OCI-LY1 (cell line): ENCODE measurements at regions not wholly inside any gene's neighbourhood (a gene's known extent, or its start where the extent isn't known, plus 50 kb on each side); places are given as distances from the start of the nearest gene placed in this dataset.

Experiments used
- H2AFZ ChIP-seq: fragments of 200-600 bp; sonication (generic), shearing (Covaris generic); 2 replicates; pipeline ENCODE4 v1.6.0; 2014; ENCODE audit warnings: antibody characterized with exemption, mild to moderate bottlenecking, low read length
- H3F3A ChIP-seq: fragments of 200-600 bp; sonication (generic), shearing (Covaris generic); 2 replicates; pipeline ENCODE4 v1.6.0; 2014; ENCODE audit warnings: mild to moderate bottlenecking, antibody characterized with exemption, low read length, moderate library complexity; ENCODE audit not compliant: insufficient read depth
- H3K27ac ChIP-seq: fragments of 200-600 bp; sonication (generic); 2 replicates; pipeline ENCODE4 v1.5.1; 2014; ENCODE audit warnings: low read length, mixed run types, mild to moderate bottlenecking, low read depth; ENCODE audit not compliant: poor library complexity, severe bottlenecking
- H3K27me3 ChIP-seq: fragments of 200-600 bp; sonication (generic); 2 replicates; pipeline ENCODE4 v1.6.0; 2014; ENCODE audit warnings: antibody characterized with exemption, mild to moderate bottlenecking, low read length, moderate library complexity; ENCODE audit not compliant: insufficient read depth
- H3K36me3 ChIP-seq: fragments of 200-600 bp; sonication (generic); 2 replicates; pipeline ENCODE4 v1.6.1; 2014; ENCODE audit warnings: mild to moderate bottlenecking, antibody characterized with exemption, low read length, moderate library complexity, mixed read lengths; ENCODE audit not compliant: insufficient read depth
- H3K4me1 ChIP-seq: fragments of 200-600 bp; sonication (generic); 2 replicates; pipeline ENCODE4 v1.5.1; 2014; ENCODE audit warnings: mild to moderate bottlenecking, low read length, moderate library complexity; ENCODE audit not compliant: insufficient read depth, severe bottlenecking
- H3K4me2 ChIP-seq: fragments of 200-600 bp; sonication (generic), shearing (Covaris generic); 2 replicates; pipeline ENCODE4 v1.6.1; 2014; ENCODE audit warnings: low read length
- H3K4me3 ChIP-seq: fragments of 200-600 bp; sonication (generic); 2 replicates; pipeline ENCODE4 v1.5.1; 2014; ENCODE audit warnings: low read length, low read depth, mild to moderate bottlenecking, mixed read lengths; ENCODE audit not compliant: poor library complexity, severe bottlenecking
- H3K79me2 ChIP-seq: fragments of 200-600 bp; shearing (Covaris generic); 2 replicates; pipeline ENCODE4 v1.6.1; 2016; ENCODE audit warnings: mixed run types, low read length, mixed read lengths; ENCODE audit not compliant: insufficient read depth
- H3K9ac ChIP-seq: fragments of 200-600 bp; sonication (generic), shearing (Covaris generic); 2 replicates; pipeline ENCODE4 v1.6.1; 2014; ENCODE audit warnings: mild to moderate bottlenecking, low read length, mixed read lengths
- H3K9me2 ChIP-seq: fragments of 200-600 bp; sonication (generic), shearing (Covaris generic); 2 replicates; pipeline ENCODE4 v1.6.1; 2014; ENCODE audit warnings: low read depth, mild to moderate bottlenecking, low read length, mixed read lengths
- H3K9me3 ChIP-seq: fragments of 200-600 bp; shearing (Covaris generic); 2 replicates; pipeline ENCODE4 v1.6.1; 2014; ENCODE audit warnings: low read length, mixed read lengths
- H4K20me1 ChIP-seq: fragments of 200-600 bp; sonication (generic), shearing (Covaris generic); 2 replicates; pipeline ENCODE4 v1.6.0; 2016; ENCODE audit warnings: mild to moderate bottlenecking, low read length; ENCODE audit not compliant: insufficient read depth
- EZH2 ChIP-seq: fragments of 200-600 bp; sonication (generic), shearing (Covaris generic); IDR thresholded peaks from 2 replicates; pipeline ENCODE4 v1.8.0; 2017; ENCODE audit warnings: borderline replicate concordance, mixed run types, mild to moderate bottlenecking, antibody characterized with exemption, low read length, moderate library complexity, mixed read lengths
- TF ChIP-seq, protein P1 (sequence below): fragments of 200-600 bp; sonication (generic), shearing (Covaris generic); IDR thresholded peaks from 2 replicates; pipeline ENCODE4 v1.5.1; 2017; ENCODE audit warnings: mild to moderate bottlenecking, antibody characterized with exemption, low read length, moderate library complexity, mixed read lengths

DNA sequence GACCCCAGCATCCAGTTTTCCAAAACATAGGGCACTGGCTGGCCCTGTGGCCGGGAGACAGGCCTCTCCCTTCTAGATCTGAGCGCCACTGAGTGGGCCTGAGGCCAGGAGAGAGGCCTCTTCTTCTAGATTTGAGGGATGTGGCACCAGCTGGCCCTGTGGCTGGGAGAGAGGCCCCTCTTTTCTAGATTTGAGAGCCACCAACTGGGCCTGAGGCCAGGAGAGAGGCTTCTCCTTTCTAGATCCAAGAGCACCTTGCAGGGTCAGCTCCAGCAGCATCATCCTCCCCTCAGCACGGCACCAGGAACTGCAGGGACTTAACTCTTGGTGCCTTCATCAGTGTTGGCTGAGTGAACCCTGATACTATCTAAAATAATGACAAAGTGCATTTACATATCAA lies 114.3 kb upstream of the ALKAL2 start:
- H2AFZ ChIP-seq = no peak overlapping the region
- H3K4me2 ChIP-seq = no peak overlapping the region
- H3K9me2 ChIP-seq = no peaks in the 10 kb centered on the region
- no peak overlapping the region for H3K4me3 ChIP-seq
- no peaks in the 10 kb centered on the region for H3K79me2 ChIP-seq
- no peaks in the 10 kb centered on the region for H3K27me3 ChIP-seq
- no peaks in the 10 kb centered on the region for H3K9me3 ChIP-seq
- no peaks in the 10 kb centered on the region for H4K20me1 ChIP-seq
- H3F3A ChIP-seq = no peaks in the 10 kb centered on the region
- H3K4me1 ChIP-seq = peaks cover 5% of the 10 kb centered on the region
- H3K27ac ChIP-seq = no peak overlapping the region
- TF ChIP-seq, protein P1, sequence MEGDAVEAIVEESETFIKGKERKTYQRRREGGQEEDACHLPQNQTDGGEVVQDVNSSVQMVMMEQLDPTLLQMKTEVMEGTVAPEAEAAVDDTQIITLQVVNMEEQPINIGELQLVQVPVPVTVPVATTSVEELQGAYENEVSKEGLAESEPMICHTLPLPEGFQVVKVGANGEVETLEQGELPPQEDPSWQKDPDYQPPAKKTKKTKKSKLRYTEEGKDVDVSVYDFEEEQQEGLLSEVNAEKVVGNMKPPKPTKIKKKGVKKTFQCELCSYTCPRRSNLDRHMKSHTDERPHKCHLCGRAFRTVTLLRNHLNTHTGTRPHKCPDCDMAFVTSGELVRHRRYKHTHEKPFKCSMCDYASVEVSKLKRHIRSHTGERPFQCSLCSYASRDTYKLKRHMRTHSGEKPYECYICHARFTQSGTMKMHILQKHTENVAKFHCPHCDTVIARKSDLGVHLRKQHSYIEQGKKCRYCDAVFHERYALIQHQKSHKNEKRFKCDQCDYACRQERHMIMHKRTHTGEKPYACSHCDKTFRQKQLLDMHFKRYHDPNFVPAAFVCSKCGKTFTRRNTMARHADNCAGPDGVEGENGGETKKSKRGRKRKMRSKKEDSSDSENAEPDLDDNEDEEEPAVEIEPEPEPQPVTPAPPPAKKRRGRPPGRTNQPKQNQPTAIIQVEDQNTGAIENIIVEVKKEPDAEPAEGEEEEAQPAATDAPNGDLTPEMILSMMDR = no peak
- no peak for TF ChIP-seq EZH2
- H3K9ac ChIP-seq = no peak overlapping the region
- no peaks in the 10 kb centered on the region for H3K36me3 ChIP-seq

DNA sequence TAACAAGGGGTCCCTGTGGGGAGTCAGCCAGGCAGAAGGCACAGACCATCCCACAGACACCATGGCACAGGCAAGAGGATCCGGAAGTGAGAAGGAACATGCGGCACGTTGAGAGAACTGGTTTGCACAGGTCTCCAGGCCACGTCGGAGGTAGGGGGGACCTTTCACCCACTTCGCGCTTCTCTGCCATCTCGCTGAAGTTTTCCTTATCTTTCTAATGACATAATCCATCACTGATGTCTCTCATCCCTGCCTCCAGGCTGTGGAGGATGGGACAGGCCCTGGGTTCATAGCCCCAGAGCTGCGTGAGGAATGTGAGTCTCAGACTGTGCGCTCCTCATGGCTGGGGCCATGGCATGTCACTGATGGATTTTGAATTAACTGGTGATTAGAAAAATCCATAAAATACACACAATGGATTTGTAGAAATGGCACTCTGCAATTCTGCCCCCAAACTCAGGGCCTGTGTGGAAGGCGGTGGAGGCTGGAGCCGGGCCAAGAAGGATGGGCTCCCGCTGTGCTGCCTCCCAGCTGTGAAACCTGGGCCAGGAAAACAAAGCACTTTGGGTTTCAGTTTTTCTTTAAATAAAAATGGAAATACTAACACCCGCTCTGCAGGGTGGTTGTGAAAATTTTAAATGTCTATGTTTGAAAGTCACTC lies 113.3 kb upstream of the ALKAL2 start:
- no peaks in the 10 kb centered on the region for H3K9me2 ChIP-seq
- H2AFZ ChIP-seq = no peak overlapping the region
- H3K4me3 ChIP-seq = no peak overlapping the region
- no peaks in the 10 kb centered on the region for H3K36me3 ChIP-seq
- no peaks in the 10 kb centered on the region for H3K4me1 ChIP-seq
- H3K27ac ChIP-seq = no peak overlapping the region
- H3K9me3 ChIP-seq = no peaks in the 10 kb centered on the region
- no peaks in the 10 kb centered on the region for H3K79me2 ChIP-seq
- no peaks in the 10 kb centered on the region for H4K20me1 ChIP-seq
- no peak for TF ChIP-seq EZH2
- TF ChIP-seq, protein P1 = no peak
- H3K9ac ChIP-seq = no peak overlapping the region
- no peaks in the 10 kb centered on the region for H3K27me3 ChIP-seq
- H3F3A ChIP-seq = no peaks in the 10 kb centered on the region
- no peak overlapping the region for H3K4me2 ChIP-seq

DNA sequence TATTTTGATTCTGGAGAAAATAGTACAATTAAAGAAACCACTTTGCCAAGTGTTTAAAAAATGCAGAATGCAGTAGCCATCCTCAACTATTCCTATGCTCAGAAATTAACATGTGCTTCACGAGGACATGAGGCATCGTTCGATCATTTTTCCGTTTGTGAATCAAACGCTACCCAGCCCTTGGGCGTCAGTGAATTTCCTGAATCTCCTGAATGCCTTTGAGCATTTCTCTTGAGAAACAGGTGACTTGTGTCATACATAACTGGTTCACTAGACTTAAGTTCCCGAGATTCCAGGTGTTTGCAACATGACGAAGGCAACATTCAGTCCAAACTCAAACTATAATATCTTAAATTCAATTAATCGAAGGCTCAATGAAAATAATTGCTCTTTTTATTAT lies 110.0 kb upstream of the ALKAL2 start:
- Histone ChIP-seq H3K79me2 (no peaks in the 10 kb centered on the region), H3K4me2 (no peak overlapping the region), H3K9me3 (no peaks in the 10 kb centered on the region), H4K20me1 (no peaks in the 10 kb centered on the region), H3K27ac (no peak overlapping the region), H3K4me1 (peaks cover 21% of the 10 kb centered on the region), H3K9ac (no peak overlapping the region), H3F3A (no peaks in the 10 kb centered on the region), H2AFZ (no peak overlapping the region), H3K4me3 (no peak overlapping the region), H3K36me3 (no peaks in the 10 kb centered on the region), H3K27me3 (no peaks in the 10 kb centered on the region), H3K9me2 (no peaks in the 10 kb centered on the region)
- no peak for TF ChIP-seq EZH2
- TF ChIP-seq, protein P1 = no peak
